ENCODE measurements at regions not wholly inside any gene's neighbourhood (a gene's known extent, or its start where the extent isn't known, plus 50 kb on each side); places are given as distances from the start of the nearest gene placed in this dataset.

DNA sequence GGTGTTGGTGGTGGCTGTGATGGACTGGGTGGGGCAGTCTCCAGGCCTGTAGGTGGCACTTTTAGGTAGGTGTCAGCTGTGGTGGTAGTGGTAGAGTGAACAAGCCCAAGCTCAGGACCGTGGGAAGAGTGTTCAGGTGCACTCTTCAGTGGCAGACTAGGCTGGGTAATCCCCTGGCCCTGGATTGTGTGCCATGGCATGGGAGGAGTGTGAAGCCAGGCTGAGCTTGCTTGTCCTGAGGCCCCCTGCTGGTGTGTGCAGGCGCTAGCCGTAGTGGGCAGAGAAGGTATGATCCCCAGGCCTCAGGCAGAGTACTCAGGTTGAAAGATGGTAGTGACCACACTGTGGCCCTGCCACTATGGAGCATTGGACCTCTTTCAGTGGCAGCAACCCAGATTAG lies 850.3 kb downstream of the DSC3 start:
- no peak for TF ChIP-seq POLR2A (IDR thresholded peaks at IDR 0.05; ENCODE audit: low read length)
- TF ChIP-seq GATA1 (IDR thresholded peaks at IDR 0.05; ENCODE audit: low read depth, low read length), result no peak

Measured in erythroblast (primary cell).